Body of pancreas (tissue), 4 donors: ENCODE measurements at regions not wholly inside any gene's neighbourhood (a gene's known extent, or its start where the extent isn't known, plus 50 kb on each side); places are given as distances from the start of the nearest gene placed in this dataset.

Experiments used
- POLR2A ChIP-seq, 3 donors: fragments of 450-650 bp; IDR thresholded peaks; one replicate each; pipeline ENCODE4 v1.6.1; 2016; ENCODE audit warnings: antibody characterized with exemption in 3 of 3, mild to moderate bottlenecking in 2 of 3
- TF ChIP-seq, protein P1 (sequence below), 7 experiments: fragments of 450-650 bp in 4 of 7; fragments of 200-600 bp in 3 of 7; sonication (generic) in 3 of 7; IDR thresholded peaks; one replicate each; pipeline ENCODE4 v1.5.1; 2016 to 2019; ENCODE audit warnings: antibody characterized with exemption in 7 of 7

DNA sequence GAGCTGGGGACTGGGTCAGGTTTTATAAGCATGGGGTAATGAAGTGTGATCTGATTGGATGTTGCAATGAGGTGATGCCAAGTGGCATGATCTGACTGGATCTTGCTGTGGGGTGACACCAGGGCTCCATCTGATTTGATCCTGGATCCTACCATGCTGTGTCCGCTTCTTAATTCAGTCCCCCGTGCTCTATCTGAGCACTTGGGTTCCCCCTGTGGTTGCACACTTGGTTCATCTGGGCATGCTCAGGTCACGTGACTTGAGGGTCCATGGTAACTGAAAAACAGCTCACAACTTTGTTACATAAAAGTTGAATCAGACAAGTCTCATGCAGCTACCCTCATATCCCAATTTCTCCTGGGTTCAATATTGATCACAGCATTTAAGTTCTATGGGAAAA is 448.6 kb upstream of the NRP1 start:
- TF ChIP-seq, protein P1, sequence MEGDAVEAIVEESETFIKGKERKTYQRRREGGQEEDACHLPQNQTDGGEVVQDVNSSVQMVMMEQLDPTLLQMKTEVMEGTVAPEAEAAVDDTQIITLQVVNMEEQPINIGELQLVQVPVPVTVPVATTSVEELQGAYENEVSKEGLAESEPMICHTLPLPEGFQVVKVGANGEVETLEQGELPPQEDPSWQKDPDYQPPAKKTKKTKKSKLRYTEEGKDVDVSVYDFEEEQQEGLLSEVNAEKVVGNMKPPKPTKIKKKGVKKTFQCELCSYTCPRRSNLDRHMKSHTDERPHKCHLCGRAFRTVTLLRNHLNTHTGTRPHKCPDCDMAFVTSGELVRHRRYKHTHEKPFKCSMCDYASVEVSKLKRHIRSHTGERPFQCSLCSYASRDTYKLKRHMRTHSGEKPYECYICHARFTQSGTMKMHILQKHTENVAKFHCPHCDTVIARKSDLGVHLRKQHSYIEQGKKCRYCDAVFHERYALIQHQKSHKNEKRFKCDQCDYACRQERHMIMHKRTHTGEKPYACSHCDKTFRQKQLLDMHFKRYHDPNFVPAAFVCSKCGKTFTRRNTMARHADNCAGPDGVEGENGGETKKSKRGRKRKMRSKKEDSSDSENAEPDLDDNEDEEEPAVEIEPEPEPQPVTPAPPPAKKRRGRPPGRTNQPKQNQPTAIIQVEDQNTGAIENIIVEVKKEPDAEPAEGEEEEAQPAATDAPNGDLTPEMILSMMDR (IDR thresholded peaks at IDR 0.05), result no peak
- no peak for TF ChIP-seq POLR2A (IDR thresholded peaks at IDR 0.05)
